IMR-90 (cell line): ENCODE measurements at regions not wholly inside any gene's neighbourhood (a gene's known extent, or its start where the extent isn't known, plus 50 kb on each side); places are given as distances from the start of the nearest gene placed in this dataset.

Experiments
- ATAC-seq: fragments of 200-7000 bp; cut with Tn5 transposase; 2 replicates; pipeline ENCODE4 v1.9.1; 2020; ENCODE audit warnings: low read depth, mild to moderate bottlenecking, moderate library complexity
- BruUV-seq: library from RNA; stranded (reverse); fragments of 400-500 nt; replicated peaks from 2 replicates; lab custom pipeline; 2021; lab: Mats Ljungman, UMichigan
- CTCF ChIA-PET: fragments of 300-600 bp; formaldehyde crosslinking; extraction: SDS; loops from one replicate; lab custom pipeline; 2021; ENCODE audit warnings: antibody characterized with exemption; lab: Yijun Ruan, JAX
- POLR2A ChIA-PET: fragments of 300-600 bp; sonication (Branson Sonifier 250); formaldehyde crosslinking; loops from one replicate; lab custom pipeline; 2022; ENCODE audit warnings: antibody characterized with exemption; ENCODE audit not compliant: unreplicated experiment; lab: Charles Lee
- DNase-seq: peaks from one replicate; pipeline ENCODE4 v3.0.0; 2013
- H2AFZ ChIP-seq: replicated peaks from 2 replicates; pipeline ENCODE3; 2013; ENCODE audit warnings: low read length, mild to moderate bottlenecking; ENCODE audit not compliant: poor library complexity
- H2AK5ac ChIP-seq: 2 replicates; pipeline ENCODE4 v1.6.1; 2013; ENCODE audit warnings: low read depth, low read length, inconsistent platforms
- H2AK9ac ChIP-seq: replicated peaks from 2 replicates; pipeline ENCODE3; 2013; ENCODE audit warnings: mild to moderate bottlenecking, low read depth, low read length, moderate library complexity; ENCODE audit not compliant: poor library complexity
- H2BK120ac ChIP-seq: 2 replicates; pipeline ENCODE4 v1.6.1; 2013; ENCODE audit warnings: low read depth, low read length, inconsistent platforms
- H2BK15ac ChIP-seq: 3 replicates; pipeline ENCODE4 v1.6.1; 2013; ENCODE audit warnings: low read depth, low read length, inconsistent platforms
- H2BK20ac ChIP-seq: 2 replicates; pipeline ENCODE4 v1.6.1; 2013; ENCODE audit warnings: low read depth, mild to moderate bottlenecking, inconsistent platforms, low read length, moderate library complexity
- H2BK5ac ChIP-seq: 2 replicates; pipeline ENCODE4 v1.6.1; 2013; ENCODE audit warnings: mild to moderate bottlenecking, low read depth, low read length, inconsistent platforms; ENCODE audit not compliant: poor library complexity, severe bottlenecking
- H3K14ac ChIP-seq: replicated peaks from 2 replicates; pipeline ENCODE4 v1.6.1; 2013; ENCODE audit warnings: low read depth, low read length, inconsistent platforms
- H3K18ac ChIP-seq: 2 replicates; pipeline ENCODE4 v1.6.1; 2013; ENCODE audit warnings: low read depth, low read length, control low read depth
- H3K23ac ChIP-seq: 2 replicates; pipeline ENCODE4 v1.6.1; 2013; ENCODE audit warnings: low read depth, low read length, inconsistent platforms
- H3K27ac ChIP-seq: 2 replicates; pipeline ENCODE4 v1.5.1; 2013; ENCODE audit warnings: mild to moderate bottlenecking, control low read depth, low read length; ENCODE audit not compliant: insufficient read depth
- H3K27me3 ChIP-seq: 2 replicates; pipeline ENCODE4 v1.6.1; 2013; ENCODE audit warnings: low read length; ENCODE audit not compliant: control insufficient read depth, insufficient read depth
- H3K36me3 ChIP-seq: 2 replicates; pipeline ENCODE4 v1.6.1; 2013; ENCODE audit warnings: low read length, mixed read lengths; ENCODE audit not compliant: control insufficient read depth, insufficient read depth
- H3K4ac ChIP-seq: 2 replicates; pipeline ENCODE4 v1.6.1; 2013; ENCODE audit warnings: low read depth, low read length, inconsistent platforms
- H3K4me1 ChIP-seq: 2 replicates; pipeline ENCODE4 v1.6.1; 2013; ENCODE audit warnings: low read length, mixed read lengths; ENCODE audit not compliant: control insufficient read depth, insufficient read depth
- H3K4me2 ChIP-seq: 2 replicates; pipeline ENCODE4 v1.6.1; 2013; ENCODE audit warnings: low read depth, mild to moderate bottlenecking, control low read depth, low read length, moderate library complexity
- H3K4me3 ChIP-seq: 2 replicates; pipeline ENCODE4 v1.5.1; 2013; ENCODE audit warnings: low read depth, mild to moderate bottlenecking, control low read depth, low read length, moderate library complexity; ENCODE audit not compliant: insufficient read depth
- H3K56ac ChIP-seq: 2 replicates; pipeline ENCODE4 v1.6.1; 2013; ENCODE audit warnings: low read length, inconsistent platforms; ENCODE audit not compliant: insufficient read depth; ENCODE audit errors: extremely low read depth
- H3K79me1 ChIP-seq, 2 experiments: 2 replicates each; pipeline ENCODE4 v1.6.1; 2013; ENCODE audit warnings: low read length in 2 of 2, inconsistent platforms in 1 of 2, low read depth in 1 of 2
- H3K9ac ChIP-seq: 2 replicates; pipeline ENCODE4 v1.6.1; 2013; ENCODE audit warnings: low read depth, low read length, control low read depth
- H3K9me1 ChIP-seq: 2 replicates; pipeline ENCODE4 v1.6.1; 2013; ENCODE audit warnings: low read length, inconsistent platforms; ENCODE audit not compliant: insufficient read depth
- H3K9me3 ChIP-seq: 2 replicates; pipeline ENCODE4 v1.6.1; 2013; ENCODE audit warnings: low read length; ENCODE audit not compliant: control insufficient read depth, insufficient read depth
- H4K20me1 ChIP-seq: 2 replicates; pipeline ENCODE4 v1.6.1; 2013; ENCODE audit warnings: low read length, inconsistent platforms; ENCODE audit not compliant: insufficient read depth
- H4K5ac ChIP-seq: 2 replicates; pipeline ENCODE4 v1.6.1; 2013; ENCODE audit warnings: mild to moderate bottlenecking, low read depth, low read length, control low read depth
- H4K8ac ChIP-seq, 2 experiments: 2 replicates each; pipeline ENCODE4 v1.6.1; 2013; ENCODE audit warnings: low read depth in 2 of 2, low read length in 2 of 2, control low read depth in 1 of 2, inconsistent platforms in 1 of 2
- H4K91ac ChIP-seq: 2 replicates; pipeline ENCODE4 v1.6.1; 2013; ENCODE audit warnings: low read depth, low read length, inconsistent platforms; ENCODE audit not compliant: insufficient read depth
- CEBPB ChIP-seq: IDR thresholded peaks from 2 replicates; pipeline ENCODE4 v1.6.1; 2012; ENCODE audit warnings: low read depth, low read length, improper control_type of control experiment
- CHD1 ChIP-seq: IDR thresholded peaks from 2 replicates; pipeline ENCODE4 v1.6.1; 2012; ENCODE audit warnings: low read depth, low read length, improper control_type of control experiment
- CTCF ChIP-seq: conservative IDR thresholded peaks from 2 replicates; pipeline ENCODE4 v1.5.1; 2012; ENCODE audit warnings: mild to moderate bottlenecking, low read depth, low read length, improper control_type of control experiment
- FOS ChIP-seq: fragments of 150-350 bp; IDR thresholded peaks from 2 replicates; pipeline ENCODE4 v1.6.1; 2016; ENCODE audit warnings: low read depth, low read length
- MAFK ChIP-seq: IDR thresholded peaks from 2 replicates; pipeline ENCODE4 v1.6.1; 2012; ENCODE audit warnings: low read depth, low read length, improper control_type of control experiment
- MXI1 ChIP-seq: IDR thresholded peaks from 2 replicates; pipeline ENCODE4 v1.6.1; 2012; ENCODE audit warnings: low read depth, mild to moderate bottlenecking, low read length, moderate library complexity, borderline replicate concordance
- POLR2A ChIP-seq: IDR thresholded peaks from 2 replicates; pipeline ENCODE4 v1.6.1; 2012; ENCODE audit warnings: mild to moderate bottlenecking, low read depth, low read length
- RCOR1 ChIP-seq: IDR thresholded peaks from 2 replicates; pipeline ENCODE4 v1.6.1; 2012; ENCODE audit warnings: mild to moderate bottlenecking, low read length, improper control_type of control experiment; ENCODE audit not compliant: insufficient replicate concordance
- RFX5 ChIP-seq: IDR thresholded peaks from 2 replicates; pipeline ENCODE4 v1.8.0; 2012; ENCODE audit warnings: low read depth, mild to moderate bottlenecking, low read length, moderate library complexity
- SMC3 ChIP-seq: fragments of 150-350 bp; IDR thresholded peaks from 2 replicates; pipeline ENCODE4 v1.6.1; 2016; ENCODE audit warnings: low read depth, mild to moderate bottlenecking, antibody characterized with exemption, low read length, moderate library complexity
- USF2 ChIP-seq: fragments of 150-350 bp; IDR thresholded peaks from 2 replicates; pipeline ENCODE4 v1.6.1; 2017; ENCODE audit warnings: mild to moderate bottlenecking, antibody characterized with exemption, low read length, low read depth
- WGBS, 2 experiments: methylation state at CpG; one replicate each; pipeline versions ENCODE4 v1.1.5 to v1.1.7; 2013; ENCODE audit warnings: missing lambda C conversion rate in 2 of 2; ENCODE audit not compliant: insufficient read length in 1 of 2; ENCODE audit errors: extremely low coverage in 2 of 2; 5-methylcytosine and 5-hydroxymethylcytosine counted together
- dilution Hi-C: fragments of 300-500 bp; cut with HindIII; formaldehyde crosslinking; loops from one replicate; pipeline ENCODE4 v1.14.3; 2018; ENCODE audit warnings: low sequenced_read_pairs; ENCODE audit not compliant: unreplicated experiment
- in situ Hi-C: fragments of 300-500 bp; cut with MboI; formaldehyde crosslinking; loops from 3 replicates; pipeline ENCODE4 v1.14.3; 2019; ENCODE audit warnings: low sequenced_read_pairs, inconsistent platforms, mixed read lengths
- intact Hi-C: fragments of 100-400 bp; cut with micrococcal nuclease; formaldehyde crosslinking; loops from 2 replicates; pipeline ENCODE4 v1.10.0; 2022

GRCh38 chr4:141524841-141525240, 111.5 kb upstream of the IL15 start:
- 60% methylated on average over 1 of the region's 2 CpGs; no CpG with 5 or more reads in 1 of the 2 experiments for WGBS, 2 experiments
- POLR2A ChIA-PET, result no interaction called here
- Histone ChIP-seq H3K9me3 (peaks cover 3% of the 10 kb centered on the region; the same call in 1 of the 2 replicates), H3K4me3 (no peak overlapping the region), H2BK120ac (no peak overlapping the region), H3K4ac (no peak overlapping the region), H2BK20ac (no peak overlapping the region), H3K79me1 (no peaks in the 10 kb centered on the region), H3K14ac (no peak overlapping the region), H2AK5ac (no peak overlapping the region), H3K23ac (no peak overlapping the region), H2AK9ac (no peak overlapping the region), H2BK5ac (no peak overlapping the region), H3K4me2 (no peak overlapping the region), H4K20me1 (no peaks in the 10 kb centered on the region), H4K8ac (no peak overlapping the region), H4K5ac (no peak overlapping the region), H3K36me3 (no peaks in the 10 kb centered on the region), H3K9ac (no peak overlapping the region), H3K18ac (no peak overlapping the region), H3K27ac (no peak overlapping the region), H3K27me3 (no peaks in the 10 kb centered on the region), H3K4me1 (0 out of 2 replicates have a peak, but pooled peaks cover 2% of the 10 kb centered on the region), H2AFZ (no peak overlapping the region), H3K9me1 (no peaks in the 10 kb centered on the region), H2BK15ac (no peak overlapping the region), H3K56ac (no peak overlapping the region), H4K91ac (no peak overlapping the region)
- intact Hi-C loops, result no loop called here
- dilution Hi-C loops, result no loop called here
- in situ Hi-C loops, result no loop called here
- CTCF ChIA-PET, result interaction anchor here (0.6 kb wide), 1 partner anchor 665 kb away, joined by 3 read pairs; no protein-coding TSS in a partner anchor
- BruUV-seq, result no TSS peak
- TF ChIP-seq CEBPB, result no peak
- TF ChIP-seq CTCF, result no peak
- no peak for TF ChIP-seq RFX5
- TF ChIP-seq MXI1, result no peak
- no peak for TF ChIP-seq USF2
- no peak for TF ChIP-seq RCOR1
- no peak for TF ChIP-seq MAFK
- TF ChIP-seq POLR2A, result no peak
- TF ChIP-seq CHD1, result no peak
- TF ChIP-seq SMC3, result no peak
- no peak for TF ChIP-seq FOS
- ATAC-seq, result no peak
- no peak for DNase-seq
